Naive B cell (primary cell): ENCODE measurements at regions not wholly inside any gene's neighbourhood (a gene's known extent, or its start where the extent isn't known, plus 50 kb on each side); places are given as distances from the start of the nearest gene placed in this dataset.

Experiments used
- ATAC-seq, 2 donors: fragments of 150-1000 bp; cut with Tn5 transposase; 2 replicates each; pipeline ENCODE4 v1.10.0; 2021; ENCODE audit warnings: low read depth in 2 of 2, mild to moderate bottlenecking in 2 of 2, moderate library complexity in 2 of 2
- DNase-seq: peaks from one replicate; pipeline ENCODE4 v3.0.0; 2022
- H3K27ac Mint-ChIP-seq, 6 donors: one replicate each; pipeline ENCODE4 v1.8.0; 2020 to 2022; ENCODE audit warnings: mild to moderate bottlenecking in 6 of 6, mixed read lengths in 6 of 6, moderate library complexity in 5 of 6, inconsistent platforms in 2 of 6
- H3K27me3 Mint-ChIP-seq, 3 donors: one replicate each; pipeline ENCODE4 v1.8.0; 2021 to 2022; ENCODE audit warnings: mixed read lengths in 3 of 3, mild to moderate bottlenecking in 1 of 3
- H3K36me3 Mint-ChIP-seq, 2 donors: one replicate each; pipeline ENCODE4 v1.8.0; 2020 to 2022; ENCODE audit warnings: mixed read lengths in 2 of 2, inconsistent platforms in 1 of 2, mild to moderate bottlenecking in 1 of 2
- H3K4me1 Mint-ChIP-seq, 3 donors: one replicate each; pipeline ENCODE4 v1.8.0; 2020 to 2022; ENCODE audit warnings: mixed read lengths in 3 of 3, inconsistent platforms in 1 of 3, mild to moderate bottlenecking in 1 of 3, moderate library complexity in 1 of 3
- H3K4me3 Mint-ChIP-seq, 8 donors: one replicate each; pipeline ENCODE4 v1.8.0; 2020 to 2022; ENCODE audit warnings: mild to moderate bottlenecking in 8 of 8, mixed read lengths in 8 of 8, moderate library complexity in 8 of 8, inconsistent platforms in 2 of 8
- H3K9me3 Mint-ChIP-seq, 7 donors: one replicate each; pipeline ENCODE4 v1.8.0; 2020 to 2022; ENCODE audit warnings: mixed read lengths in 7 of 7, mild to moderate bottlenecking in 5 of 7, inconsistent platforms in 2 of 7, moderate library complexity in 1 of 7

GRCh38 chr6:21511891-21512550 is 81.5 kb upstream of the SOX4 start:
- Mint-ChIP-seq H3K9me3 (no peaks in the 10 kb centered on the region), H3K36me3 (no peaks in the 10 kb centered on the region), H3K27ac (peak overlapping the region in 1 of 6 donors; percentile 14), H3K4me3 (no peak overlapping the region), H3K4me1 (no peaks in the 10 kb centered on the region), H3K27me3 (peaks cover 4 to 9% (median 6%) of the 10 kb centered on the region in 3 donors)
- no peak for ATAC-seq
- no peak for DNase-seq

- H3K27ac Mint-ChIP-seq: no peak overlapping the region
- no peak for ATAC-seq
- H3K9me3 Mint-ChIP-seq: no peaks in the 10 kb centered on the region
- H3K4me3 Mint-ChIP-seq: no peak overlapping the region
- no peak for DNase-seq
- no peaks in the 10 kb centered on the region for H3K4me1 Mint-ChIP-seq
- H3K27me3 Mint-ChIP-seq: peaks cover 4 to 14% (median 6%) of the 10 kb centered on the region in 3 donors
- H3K36me3 Mint-ChIP-seq: no peaks in the 10 kb centered on the region
Measured at GRCh38 chr6:21514288-21514687, 79.3 kb upstream of the SOX4 start.

GRCh38 chr6:21518317-21518716 is 75.2 kb upstream of the SOX4 start:
- Mint-ChIP-seq H3K27me3 (peaks cover 0 to 8% (median 2%) of the 10 kb centered on the region in 3 donors), H3K36me3 (no peaks in the 10 kb centered on the region), H3K9me3 (no peaks in the 10 kb centered on the region), H3K27ac (no peak overlapping the region), H3K4me3 (no peak overlapping the region), H3K4me1 (no peaks in the 10 kb centered on the region)
- ATAC-seq: no peak
- no peak for DNase-seq

GRCh38 chr6:21519642-21520041 is 73.9 kb upstream of the SOX4 start:
- H3K36me3 Mint-ChIP-seq: no peaks in the 10 kb centered on the region
- no peak overlapping the region for H3K27ac Mint-ChIP-seq
- H3K4me1 Mint-ChIP-seq: no peaks in the 10 kb centered on the region
- no peak overlapping the region for H3K4me3 Mint-ChIP-seq
- ATAC-seq (no peak), DNase-seq (no peak)
- H3K27me3 Mint-ChIP-seq: peaks cover 0 to 5% (median 0%) of the 10 kb centered on the region in 3 donors
- H3K9me3 Mint-ChIP-seq: no peaks in the 10 kb centered on the region

GRCh38 chr6:21521276-21521675 is 72.3 kb upstream of the SOX4 start:
- Mint-ChIP-seq H3K4me3 (no peak overlapping the region), H3K27ac (peak overlapping the region in 1 of 6 donors; percentile 42), H3K27me3 (peaks cover 0 to 5% (median 0%) of the 10 kb centered on the region in 3 donors), H3K36me3 (no peaks in the 10 kb centered on the region), H3K4me1 (no peaks in the 10 kb centered on the region), H3K9me3 (no peaks in the 10 kb centered on the region)
- DNase-seq (no peak), ATAC-seq (no peak)

GRCh38 chr6:21522143-21522747 is 71.3 kb upstream of the SOX4 start:
- Mint-ChIP-seq H3K9me3 (no peaks in the 10 kb centered on the region), H3K27me3 (peaks cover 0 to 5% (median 0%) of the 10 kb centered on the region in 3 donors), H3K4me3 (no peak overlapping the region), H3K36me3 (no peaks in the 10 kb centered on the region), H3K4me1 (no peaks in the 10 kb centered on the region), H3K27ac (no peak overlapping the region)
- DNase-seq (no peak), ATAC-seq (no peak)

GRCh38 chr6:21522797-21523456 is 70.6 kb upstream of the SOX4 start:
- Mint-ChIP-seq H3K27ac (peak overlapping the region in 1 of 6 donors; percentile 59), H3K9me3 (no peaks in the 10 kb centered on the region), H3K36me3 (no peaks in the 10 kb centered on the region), H3K4me1 (no peaks in the 10 kb centered on the region), H3K27me3 (peaks cover 0 to 5% (median 0%) of the 10 kb centered on the region in 3 donors), H3K4me3 (no peak overlapping the region)
- no peak for ATAC-seq
- no peak for DNase-seq

GRCh38 chr6:21523652-21524051 is 69.9 kb upstream of the SOX4 start:
- no peak for ATAC-seq
- Mint-ChIP-seq H3K27me3 (peaks cover 0 to under 1% (median 0%) of the 10 kb centered on the region in 3 donors), H3K4me1 (no peaks in the 10 kb centered on the region), H3K27ac (peak overlapping the region in 1 of 6 donors; percentile 32), H3K36me3 (no peaks in the 10 kb centered on the region), H3K4me3 (no peak overlapping the region), H3K9me3 (no peaks in the 10 kb centered on the region)
- DNase-seq: no peak

GRCh38 chr6:21524201-21524600 is 69.3 kb upstream of the SOX4 start:
- Mint-ChIP-seq H3K4me3 (no peak overlapping the region), H3K9me3 (no peaks in the 10 kb centered on the region), H3K36me3 (no peaks in the 10 kb centered on the region), H3K4me1 (no peaks in the 10 kb centered on the region), H3K27ac (no peak overlapping the region), H3K27me3 (no peaks in the 10 kb centered on the region)
- no peak for ATAC-seq
- DNase-seq: no peak

GRCh38 chr6:21526974-21527373 is 66.6 kb upstream of the SOX4 start:
- no peaks in the 10 kb centered on the region for H3K9me3 Mint-ChIP-seq
- no peak overlapping the region for H3K27ac Mint-ChIP-seq
- no peaks in the 10 kb centered on the region for H3K27me3 Mint-ChIP-seq
- no peak overlapping the region for H3K4me3 Mint-ChIP-seq
- no peak for DNase-seq
- no peaks in the 10 kb centered on the region for H3K4me1 Mint-ChIP-seq
- H3K36me3 Mint-ChIP-seq: no peaks in the 10 kb centered on the region
- ATAC-seq: no peak

- no peak for ATAC-seq
- Mint-ChIP-seq H3K4me3 (no peak overlapping the region), H3K27me3 (no peaks in the 10 kb centered on the region), H3K36me3 (no peaks in the 10 kb centered on the region), H3K27ac (no peak overlapping the region), H3K9me3 (no peaks in the 10 kb centered on the region), H3K4me1 (no peaks in the 10 kb centered on the region)
- DNase-seq: no peak
Measured at GRCh38 chr6:21527731-21528130, 65.8 kb upstream of the SOX4 start.

GRCh38 chr6:21529431-21529830 is 64.1 kb upstream of the SOX4 start:
- Mint-ChIP-seq H3K27me3 (peaks cover 0 to 8% (median 0%) of the 10 kb centered on the region in 3 donors), H3K27ac (no peak overlapping the region), H3K36me3 (no peaks in the 10 kb centered on the region), H3K4me1 (no peaks in the 10 kb centered on the region), H3K4me3 (no peak overlapping the region), H3K9me3 (no peaks in the 10 kb centered on the region)
- ATAC-seq (no peak), DNase-seq (no peak)

GRCh38 chr6:21531393-21531792 is 62.2 kb upstream of the SOX4 start:
- ATAC-seq: no peak
- H3K27me3 Mint-ChIP-seq: peaks cover 0 to 8% (median 4%) of the 10 kb centered on the region in 3 donors
- H3K27ac Mint-ChIP-seq: no peak overlapping the region
- H3K9me3 Mint-ChIP-seq: no peaks in the 10 kb centered on the region
- no peak overlapping the region for H3K4me3 Mint-ChIP-seq
- no peaks in the 10 kb centered on the region for H3K36me3 Mint-ChIP-seq
- no peak for DNase-seq
- no peaks in the 10 kb centered on the region for H3K4me1 Mint-ChIP-seq

- H3K27me3 Mint-ChIP-seq: peaks cover 0 to 8% (median 4%) of the 10 kb centered on the region in 3 donors
- no peaks in the 10 kb centered on the region for H3K9me3 Mint-ChIP-seq
- ATAC-seq: no peak
- H3K27ac Mint-ChIP-seq: no peak overlapping the region
- no peaks in the 10 kb centered on the region for H3K4me1 Mint-ChIP-seq
- no peak overlapping the region for H3K4me3 Mint-ChIP-seq
- no peak for DNase-seq
- no peaks in the 10 kb centered on the region for H3K36me3 Mint-ChIP-seq
Measured at GRCh38 chr6:21533678-21534077, 59.9 kb upstream of the SOX4 start.
